ENCODE measurements at regions not wholly inside any gene's neighbourhood (a gene's known extent, or its start where the extent isn't known, plus 50 kb on each side); places are given as distances from the start of the nearest gene placed in this dataset.
"Not testable (repeated sequence)": the region's sequence is repeated elsewhere in the genome, so short reads cannot be mapped to it uniquely, and the experiment has no call there.

- DNase-seq (ENCODE audit: low read depth): not testable (repeated sequence)
Observed at GRCh38 chr6:27773542-27774263, 138.5 kb downstream of the OR2B2 start.

- peak; percentile 78 for DNase-seq (ENCODE audit: low read depth)
Observed at GRCh38 chr6:27772261-27773001, 139.8 kb downstream of the OR2B2 start.

GRCh38 chr6:27771235-27771634 lies 141.0 kb downstream of the OR2B2 start:
- no peak for DNase-seq (ENCODE audit: low read depth)

GRCh38 chr6:27770724-27771123 lies 141.5 kb downstream of the OR2B2 start:
- DNase-seq (ENCODE audit: low read depth): no peak

GRCh38 chr6:27768556-27768955 lies 143.6 kb downstream of the OR2B2 start:
- no peak for DNase-seq (ENCODE audit: low read depth)

GRCh38 chr6:27767851-27768250 lies 144.3 kb downstream of the OR2B2 start:
- no peak for DNase-seq (ENCODE audit: low read depth)

GRCh38 chr6:27766405-27766804 lies 145.8 kb downstream of the OR2B2 start:
- DNase-seq (ENCODE audit: low read depth): no peak

GRCh38 chr6:27765028-27765590 lies 147.1 kb downstream of the OR2B2 start:
- no peak for DNase-seq (ENCODE audit: low read depth)

GRCh38 chr6:27761391-27761790 lies 150.8 kb downstream of the OR2B2 start:
- no peak for DNase-seq (ENCODE audit: low read depth)

- no peak for DNase-seq (ENCODE audit: low read depth)
Observed at GRCh38 chr6:27760464-27760863, 151.7 kb downstream of the OR2B2 start.

- no peak for DNase-seq (ENCODE audit: low read depth)
Observed at GRCh38 chr6:27759930-27760329, 152.3 kb downstream of the OR2B2 start.

GRCh38 chr6:27758491-27758890 lies 153.7 kb downstream of the OR2B2 start:
- no peak for DNase-seq (ENCODE audit: low read depth)

- DNase-seq (ENCODE audit: low read depth): no peak
Observed at GRCh38 chr6:27757307-27757706, 154.9 kb downstream of the OR2B2 start.

GRCh38 chr6:27755768-27756167 lies 156.4 kb downstream of the OR2B2 start:
- DNase-seq (ENCODE audit: low read depth): no peak

GRCh38 chr6:27754408-27754782 lies 157.8 kb downstream of the OR2B2 start:
- DNase-seq (ENCODE audit: low read depth): no peak

- peak; percentile 84 for DNase-seq (ENCODE audit: low read depth)
Observed at GRCh38 chr6:27753668-27754407, 158.4 kb downstream of the OR2B2 start.

- DNase-seq (ENCODE audit: low read depth): peak; percentile 84
Observed at GRCh38 chr6:27752038-27752885, 159.9 kb downstream of the OR2B2 start.

- DNase-seq (ENCODE audit: low read depth): no peak
Observed at GRCh38 chr6:27748661-27749060, 163.5 kb downstream of the OR2B2 start.

GRCh38 chr6:27747637-27748036 lies 164.6 kb downstream of the OR2B2 start:
- DNase-seq (ENCODE audit: low read depth): no peak

- not testable (repeated sequence) for DNase-seq (ENCODE audit: low read depth)
Observed at GRCh38 chr6:27746860-27747259, 165.3 kb downstream of the OR2B2 start.

GRCh38 chr6:27743787-27744186 lies 168.4 kb downstream of the OR2B2 start:
- DNase-seq (ENCODE audit: low read depth): no peak

Measured in EH (cell line).